GM19438 (cell line): ENCODE measurements at regions not wholly inside any gene's neighbourhood (a gene's known extent, or its start where the extent isn't known, plus 50 kb on each side); places are given as distances from the start of the nearest gene placed in this dataset.
"Not testable (repeated sequence)": the region's sequence is repeated elsewhere in the genome, so short reads cannot be mapped to it uniquely, and the experiment has no call there.

Source experiments
- ATAC-seq: cut with Tn5 transposase; IDR thresholded peaks from one replicate; pipeline ENCODE4 v1.9.1; 2021; ENCODE audit warnings: low read depth; ENCODE audit not compliant: unreplicated experiment

DNA sequence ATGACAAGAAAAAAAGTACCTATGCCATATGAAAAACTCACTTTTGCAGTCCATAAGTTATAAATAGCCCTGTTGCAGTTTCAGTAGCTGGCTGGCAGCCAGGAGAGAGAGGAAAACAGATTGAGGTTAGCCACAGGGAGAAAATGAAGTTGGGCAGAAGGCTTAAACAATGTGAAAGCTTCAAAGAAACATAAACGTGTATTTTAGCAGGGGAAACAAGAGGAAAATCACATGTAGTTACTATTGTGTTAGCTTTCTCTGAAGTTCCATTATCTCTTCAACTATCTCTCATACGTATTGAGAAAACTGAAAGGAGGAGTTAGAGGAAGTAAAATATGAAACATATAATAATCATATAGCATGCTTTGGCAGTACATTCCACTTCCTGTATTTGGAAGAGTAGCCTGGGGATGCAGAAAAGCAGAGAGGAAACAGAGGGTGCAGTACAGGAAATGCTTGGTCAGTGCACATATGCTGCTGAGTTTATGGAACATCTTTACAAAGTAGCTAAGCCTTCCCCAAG is 1551.1 kb downstream of the EFNB2 start:
- ATAC-seq = peak; percentile 88

DNA sequence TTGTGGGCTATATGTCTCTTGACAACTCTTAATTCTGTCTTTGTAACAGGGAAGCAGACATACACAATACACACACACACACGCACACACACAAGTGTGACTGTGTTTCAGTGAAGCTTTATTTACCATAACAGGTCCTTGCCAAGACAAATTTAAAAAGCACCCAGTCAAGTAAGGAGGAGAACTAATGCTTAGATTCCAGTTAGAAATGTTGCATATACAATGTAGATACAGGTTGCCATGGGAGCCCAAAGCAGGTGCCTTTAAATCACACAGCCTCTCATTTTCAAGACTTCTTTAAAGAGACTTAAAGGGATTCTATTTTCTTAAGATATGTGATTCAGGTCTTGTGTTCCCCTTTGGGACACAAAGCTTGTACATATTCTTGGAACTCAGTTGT is 1551.9 kb downstream of the EFNB2 start:
- no peak for ATAC-seq

DNA sequence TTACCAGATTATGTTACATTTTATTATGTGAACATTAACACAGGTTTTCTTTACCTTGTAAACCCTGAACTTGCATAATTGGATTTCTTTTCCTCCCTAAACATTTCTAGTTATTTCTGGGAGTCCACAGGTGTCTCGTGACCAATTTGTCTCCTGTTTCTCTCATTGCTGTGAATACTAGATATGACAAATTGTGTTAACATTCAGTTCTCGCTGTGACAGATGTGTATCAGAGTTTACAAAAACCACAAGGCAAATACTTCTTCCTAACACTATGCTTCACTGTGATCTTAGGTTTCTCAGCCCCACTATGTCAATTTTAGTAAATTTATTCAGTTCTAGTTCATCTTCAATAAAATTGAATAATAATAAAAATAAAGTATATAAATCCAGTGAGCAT is 1554.9 kb downstream of the EFNB2 start:
- ATAC-seq = no peak

DNA sequence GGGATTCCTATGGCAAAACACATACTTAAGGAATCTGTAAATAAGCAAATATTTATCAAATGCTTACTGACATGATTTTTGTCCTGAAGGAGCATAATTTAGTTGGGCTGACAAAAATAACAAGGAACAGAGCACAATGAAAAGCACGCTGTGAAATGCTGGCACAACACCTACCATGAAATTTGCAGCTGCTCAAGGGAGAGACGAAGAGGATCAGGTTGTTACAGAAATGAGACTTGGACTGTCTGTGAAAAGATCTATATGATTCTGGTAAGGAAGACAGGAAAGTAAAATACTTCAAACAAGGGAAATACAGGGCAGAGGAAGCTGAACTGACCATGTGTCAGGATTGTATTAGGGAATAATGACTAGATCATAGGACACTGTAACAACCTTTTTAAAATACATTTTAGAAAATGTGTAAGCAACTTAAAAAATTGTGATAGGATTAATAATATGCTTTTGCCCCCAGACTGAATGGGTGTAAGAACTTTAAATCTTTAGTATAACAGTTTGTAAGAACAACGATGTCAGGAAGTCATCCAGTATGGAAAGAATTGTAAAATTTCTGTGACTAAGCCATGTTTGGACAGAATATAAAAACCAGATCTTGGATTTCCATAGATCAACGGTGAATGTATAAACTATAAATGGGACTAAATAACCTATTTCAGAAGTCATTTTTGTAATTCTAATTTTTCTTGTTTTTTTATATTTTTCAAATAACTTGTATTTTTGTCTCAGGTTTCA is 1556.0 kb downstream of the EFNB2 start:
- no peak for ATAC-seq

DNA sequence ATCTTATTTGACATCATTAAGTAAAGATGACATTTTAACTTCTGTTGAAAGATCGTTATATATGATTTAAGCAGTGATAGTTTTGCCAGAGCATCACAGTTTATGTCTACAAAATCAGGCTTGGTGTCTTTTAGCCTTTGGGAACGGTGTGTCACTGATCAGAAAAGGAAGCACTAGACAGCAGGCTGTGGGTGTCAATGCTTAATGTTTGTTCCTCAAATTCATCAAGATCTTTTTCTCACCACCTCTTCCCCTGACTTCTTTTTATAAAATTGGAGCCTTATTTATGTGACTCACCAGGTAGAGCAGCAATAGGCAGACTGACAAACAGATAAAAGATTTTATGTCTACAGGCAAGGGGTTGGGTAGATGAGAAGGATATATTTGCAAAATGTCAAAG is 1558.5 kb downstream of the EFNB2 start:
- ATAC-seq = no peak

DNA sequence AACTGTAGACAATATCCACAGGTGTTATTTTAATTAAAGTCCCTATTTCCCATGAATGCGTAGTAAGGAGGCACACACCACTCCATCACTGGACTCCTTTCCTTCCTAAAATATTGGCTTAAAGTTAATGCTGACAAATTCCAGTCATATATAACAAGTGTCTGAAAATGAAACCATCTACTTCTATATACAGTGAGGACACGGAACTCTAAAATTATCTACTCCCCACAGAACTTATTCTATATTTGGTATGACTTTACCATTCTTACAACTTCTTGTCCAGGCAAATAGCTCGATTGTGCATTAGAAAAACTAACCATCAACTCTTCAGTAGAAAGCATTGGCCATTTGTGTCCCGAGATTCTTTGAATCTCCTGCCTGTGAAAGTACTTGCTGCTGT is 1560.2 kb downstream of the EFNB2 start:
- ATAC-seq = peak; percentile 63

DNA sequence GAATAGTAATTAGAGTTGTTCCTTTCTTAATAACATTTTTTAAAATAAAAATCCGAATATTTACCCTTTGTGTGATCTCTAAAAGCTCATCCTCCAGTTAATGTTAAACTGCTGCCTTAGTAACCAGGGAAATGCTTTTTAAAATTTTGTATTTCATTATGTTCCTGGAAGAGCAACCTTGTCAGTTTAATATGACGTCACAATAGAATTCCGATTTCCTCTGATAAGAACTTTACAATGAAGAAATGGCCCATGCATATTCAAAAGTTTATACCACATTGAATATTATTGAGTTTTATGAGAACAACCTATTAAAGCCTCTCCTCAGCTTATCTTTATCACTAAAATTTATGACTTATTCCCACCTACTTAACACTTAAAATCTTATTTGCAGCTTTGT is 1566.6 kb downstream of the EFNB2 start:
- ATAC-seq = no peak

DNA sequence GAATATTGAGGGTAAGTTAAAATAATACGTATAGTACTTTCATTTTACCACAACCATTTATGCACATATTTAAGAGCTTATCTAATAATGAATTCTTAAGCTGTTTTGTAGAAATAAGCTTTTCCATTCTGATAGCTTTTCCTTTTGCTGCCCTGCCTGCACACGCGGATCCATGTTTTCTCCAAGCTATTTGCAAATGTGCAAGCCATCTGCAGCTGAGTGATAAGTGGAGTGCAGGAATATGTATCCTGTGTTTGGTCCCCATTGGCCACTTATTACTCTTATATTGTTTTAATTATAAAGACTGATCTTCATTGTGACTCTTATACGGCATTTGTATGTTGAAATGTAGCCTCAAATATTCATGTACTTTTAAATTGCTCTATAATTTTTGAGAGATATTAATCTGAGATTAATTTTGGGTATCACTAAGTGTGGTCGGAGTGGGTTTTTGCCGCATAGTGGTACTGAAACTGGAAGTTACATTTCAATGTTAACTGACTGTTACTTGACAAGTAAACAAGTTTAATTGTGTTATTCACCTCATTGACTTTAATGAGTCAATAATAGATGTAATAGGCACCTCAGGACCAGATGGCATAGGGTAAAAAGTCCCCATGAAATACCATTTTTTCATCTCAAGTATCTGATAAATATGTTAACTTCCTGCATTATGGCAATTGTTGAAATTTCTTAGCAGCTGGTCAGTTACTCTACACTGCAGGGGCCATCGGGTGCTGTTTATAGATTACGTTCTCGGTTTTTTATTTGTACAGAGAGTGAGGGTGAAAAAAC is 1567.4 kb downstream of the EFNB2 start:
- ATAC-seq = no peak

DNA sequence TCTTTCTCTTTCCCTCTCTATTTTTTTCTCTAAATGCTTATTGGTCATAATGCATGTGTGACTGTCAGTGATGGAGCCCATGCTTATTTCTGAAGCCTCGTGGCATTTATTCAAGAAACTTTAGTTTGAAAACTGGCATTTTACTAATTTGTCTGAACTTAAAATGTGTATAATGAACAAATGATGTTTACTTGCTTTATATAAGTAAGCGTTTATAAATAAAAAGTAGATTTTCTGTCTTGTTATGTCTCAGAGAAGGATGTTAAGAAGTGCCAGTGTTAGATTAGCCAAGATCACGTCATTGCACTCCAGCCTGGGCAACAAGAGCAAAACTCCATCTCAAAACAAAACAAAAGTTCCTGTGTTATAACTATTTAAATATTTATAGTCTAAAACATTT is 1568.1 kb downstream of the EFNB2 start:
- no peak for ATAC-seq

DNA sequence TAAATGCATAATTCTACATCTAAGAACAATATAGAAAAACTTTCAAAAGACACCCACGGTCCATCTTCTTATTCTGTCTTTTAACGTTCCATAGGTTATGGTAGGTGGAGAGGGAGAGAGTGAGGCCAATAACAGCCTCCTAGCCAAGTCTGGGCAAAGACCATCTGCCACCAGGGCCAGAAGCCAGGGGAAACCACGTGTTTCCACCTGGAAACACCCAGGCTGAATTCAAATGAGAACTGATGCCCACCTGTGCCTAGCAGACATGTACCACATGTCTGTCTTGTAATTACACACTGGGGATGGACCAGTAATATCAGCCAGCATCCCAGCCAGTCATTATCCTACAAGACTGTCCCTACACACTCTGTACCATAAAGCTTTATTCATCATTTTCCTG is 1573.1 kb downstream of the EFNB2 start:
- ATAC-seq = no peak

DNA sequence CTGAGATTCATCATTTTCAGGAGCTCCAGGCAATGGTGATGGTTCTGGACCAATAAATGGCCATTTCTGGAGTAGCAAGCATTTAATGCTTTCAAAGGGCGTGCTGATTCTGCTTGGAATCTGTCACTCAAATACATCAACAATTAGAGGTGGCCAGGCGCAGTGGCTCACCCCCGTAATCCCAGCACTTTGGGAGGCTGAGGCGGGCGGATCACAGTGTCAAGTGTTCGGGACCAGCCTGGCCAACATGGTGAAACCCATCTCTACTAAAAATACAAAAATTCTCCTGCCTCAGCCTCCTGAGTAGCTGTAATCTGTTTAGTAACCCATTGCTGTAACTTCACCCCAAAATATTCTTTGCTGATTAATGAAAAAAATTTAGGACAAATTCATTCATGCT is 1574.2 kb downstream of the EFNB2 start:
- no peak for ATAC-seq

DNA sequence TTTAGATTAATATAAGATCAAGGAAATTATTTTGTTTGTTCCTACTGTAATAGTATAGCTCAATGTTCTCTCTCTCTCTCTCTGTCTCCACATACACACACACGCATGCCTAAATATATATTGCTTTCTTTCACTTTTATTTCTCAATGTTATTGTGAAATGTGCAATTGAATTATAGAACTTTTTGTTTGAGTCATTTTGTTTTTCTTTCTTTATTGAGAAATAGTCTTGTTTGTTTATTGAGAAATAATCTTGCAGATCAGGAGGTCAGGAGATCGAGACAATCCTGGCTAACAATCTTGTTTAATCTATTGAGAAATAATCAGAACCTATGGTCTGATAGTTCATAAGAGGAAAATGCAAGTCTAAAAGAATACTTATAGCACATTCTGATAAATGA is 1581.3 kb downstream of the EFNB2 start:
- ATAC-seq = no peak

DNA sequence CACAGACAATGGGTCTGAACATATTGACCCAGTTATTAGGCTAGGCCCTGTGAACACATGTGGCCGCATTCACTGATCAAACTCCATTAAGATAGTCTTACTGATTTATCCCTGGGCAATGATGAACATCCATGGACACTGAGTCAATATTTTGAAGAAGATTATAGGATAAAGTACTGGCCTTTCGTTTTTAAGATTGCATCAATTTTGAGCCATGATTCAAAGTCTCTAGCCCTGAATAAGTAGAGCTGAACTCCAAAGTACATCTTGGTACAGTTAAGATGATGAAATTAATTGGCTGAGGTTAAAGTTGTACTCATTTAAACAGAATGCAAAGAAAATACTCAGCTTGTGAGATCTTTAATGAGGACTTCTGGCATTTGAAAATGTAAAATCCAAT is 1581.9 kb downstream of the EFNB2 start:
- ATAC-seq = no peak

DNA sequence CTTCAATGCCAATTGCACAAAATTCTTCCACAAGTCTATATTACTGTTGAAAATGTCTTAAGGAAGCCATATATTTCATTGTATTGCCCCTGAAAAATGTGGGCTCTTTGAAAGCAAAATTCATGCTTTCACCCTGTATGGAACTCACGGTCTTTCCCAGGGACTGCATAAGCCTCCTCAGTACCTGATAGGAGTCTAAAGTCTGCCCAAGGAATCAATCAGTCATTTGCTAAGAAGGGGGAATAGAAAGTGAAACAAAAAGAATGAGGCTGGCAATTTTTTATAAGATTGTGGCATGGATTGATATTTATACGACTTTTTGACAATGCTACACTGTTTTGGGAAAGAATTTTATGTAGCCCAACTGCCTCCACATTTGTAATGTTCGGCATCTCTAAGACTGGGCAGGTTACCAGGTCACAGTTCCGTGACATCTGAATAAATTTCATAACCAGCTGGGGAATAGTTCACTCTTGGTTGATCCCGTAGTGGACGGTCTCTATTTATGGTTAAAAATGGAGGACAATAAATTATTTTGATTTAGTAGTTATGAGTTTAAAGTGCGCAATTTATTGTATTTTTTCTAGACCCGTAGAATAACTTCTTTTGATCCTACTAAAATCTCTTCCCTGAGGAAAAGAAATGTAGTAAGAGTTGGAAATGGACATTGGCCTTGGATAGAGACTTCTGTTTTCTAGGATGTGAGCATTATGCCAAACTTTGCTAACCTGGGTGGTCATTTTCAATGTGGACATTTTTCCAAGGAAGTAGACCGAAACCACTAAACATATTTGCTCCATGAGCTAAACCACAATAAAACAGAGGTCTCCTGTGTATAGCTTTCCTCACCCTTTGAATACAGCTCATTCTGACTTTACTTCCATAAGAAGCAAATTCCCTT is 1585.4 kb downstream of the EFNB2 start:
- ATAC-seq = no peak

DNA sequence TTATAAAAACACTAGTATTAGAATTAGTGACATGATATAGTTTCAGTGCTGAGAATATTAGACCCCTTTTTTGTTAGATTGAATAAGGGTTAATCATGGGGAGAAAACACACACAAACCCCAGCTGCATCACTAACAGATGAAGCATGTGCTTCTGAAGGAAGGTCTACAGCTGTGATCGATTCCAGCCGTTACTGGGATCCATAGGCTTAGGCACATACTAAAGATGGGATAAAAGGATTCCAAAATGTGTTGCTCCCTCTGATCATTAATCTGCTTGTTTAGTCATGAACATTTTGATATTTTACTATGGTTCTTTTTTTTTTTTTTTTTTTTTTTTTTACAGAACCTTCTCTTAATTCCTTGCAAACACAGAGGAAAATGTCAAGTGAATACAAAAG is 1591.3 kb downstream of the EFNB2 start:
- ATAC-seq = no peak

DNA sequence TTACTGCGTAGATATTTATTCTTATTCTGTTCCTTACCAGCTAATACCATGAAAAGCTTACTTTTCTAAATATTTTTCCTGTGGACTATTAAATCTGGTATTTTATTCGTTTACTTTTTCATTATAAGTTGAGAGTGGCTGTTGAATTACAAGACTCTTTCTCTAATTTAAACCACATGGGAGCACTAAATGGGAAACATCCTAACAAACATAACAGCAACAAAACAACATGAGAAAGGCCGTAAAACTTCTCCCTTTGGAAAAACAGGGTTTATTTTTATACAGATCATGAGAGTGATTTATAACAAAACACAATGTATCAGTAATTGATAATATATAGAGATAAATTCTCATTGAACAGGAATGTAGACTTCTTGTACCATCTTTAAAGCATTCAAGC is 1592.1 kb downstream of the EFNB2 start:
- ATAC-seq = no peak

DNA sequence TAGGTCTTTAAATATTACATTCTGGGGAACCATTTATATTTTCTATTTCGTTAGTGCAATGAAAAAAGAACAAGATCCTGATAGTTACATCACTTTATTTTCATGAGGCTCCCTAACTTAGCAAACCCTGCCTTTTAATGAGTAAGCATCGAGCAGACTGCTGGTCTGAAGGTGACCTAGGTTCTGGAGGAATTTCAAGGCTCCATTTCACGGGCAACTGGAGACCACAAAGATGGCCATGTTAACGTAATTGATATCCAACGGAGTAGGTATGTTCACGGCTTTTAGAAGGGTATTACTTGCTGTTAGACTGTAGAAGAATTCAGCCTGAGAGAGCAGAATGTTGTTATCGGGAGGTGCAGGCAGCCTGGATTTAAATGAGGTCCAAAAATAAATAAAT is 1597.6 kb downstream of the EFNB2 start:
- no peak for ATAC-seq

DNA sequence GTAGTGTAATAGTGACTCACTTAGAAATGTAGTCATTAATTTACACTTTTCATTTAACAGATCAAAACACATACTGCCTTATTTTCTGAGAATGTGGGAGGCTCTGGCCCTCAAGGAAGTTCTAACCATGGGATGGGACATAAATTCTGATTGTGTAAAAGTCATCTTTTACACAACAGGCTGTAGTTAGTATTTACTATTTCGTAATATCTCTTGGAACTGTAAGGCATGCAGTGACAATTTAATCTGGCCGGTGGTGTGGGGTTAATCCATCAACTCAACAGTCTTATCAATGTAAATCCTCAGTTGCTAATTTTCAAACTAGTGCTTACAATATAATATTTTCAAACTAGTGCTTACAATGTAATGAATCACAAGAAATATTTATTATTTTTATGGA is 1599.2 kb downstream of the EFNB2 start:
- ATAC-seq = no peak

DNA sequence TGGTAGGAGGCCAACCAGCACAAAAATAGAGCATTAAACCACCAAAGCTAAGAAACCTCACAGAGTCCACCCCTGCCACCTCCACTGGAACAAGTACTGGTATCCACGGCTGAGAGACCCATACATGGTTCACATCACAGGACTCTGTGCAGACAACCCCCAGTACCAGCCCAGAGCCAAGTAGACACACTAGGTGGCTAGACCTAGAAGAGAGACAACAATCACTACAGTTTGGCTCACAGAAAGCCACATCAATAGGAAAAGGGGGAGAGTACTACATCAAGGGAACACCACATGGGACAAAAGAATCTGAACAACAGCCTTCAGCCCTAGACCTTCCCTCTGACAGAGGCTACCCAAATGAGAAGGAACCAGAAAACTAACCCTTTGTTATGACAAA is 1614.9 kb downstream of the EFNB2 start:
- not testable (repeated sequence) for ATAC-seq

DNA sequence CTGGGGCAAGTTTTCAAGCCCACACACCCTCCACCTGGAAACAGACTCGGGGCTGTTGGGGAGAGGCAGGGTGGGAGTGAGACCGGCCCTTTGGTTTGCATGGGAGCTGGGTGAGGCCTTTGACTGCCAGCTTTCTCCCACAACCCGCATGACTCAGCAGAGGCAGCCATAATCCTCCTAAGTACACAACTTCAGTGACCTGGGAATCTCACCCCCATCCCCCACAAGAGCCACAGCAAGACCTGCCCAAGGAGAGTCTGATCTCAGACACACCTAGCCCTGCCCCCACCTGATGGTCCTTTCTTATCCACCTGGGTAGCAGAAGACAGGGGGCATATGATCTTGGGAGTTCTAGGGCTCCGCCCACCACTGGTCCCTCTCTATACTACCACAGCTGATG is 1615.4 kb downstream of the EFNB2 start:
- ATAC-seq = no peak
